Stimulated activated CD4-positive, alpha-beta T cell treated with anti-CD3 and anti-CD28 coated beads, Interleukin-1b, Interleukin-23, amount 100 ng/mL, for 4 hours (primary cell): ENCODE measurements at regions not wholly inside any gene's neighbourhood (a gene's known extent, or its start where the extent isn't known, plus 50 kb on each side); places are given as distances from the start of the nearest gene placed in this dataset.

Experiments
- DNase-seq, 2 donors: peaks; one replicate each; pipeline ENCODE4 v3.0.0-alpha.2; 2020; ENCODE audit warnings: low read depth in 2 of 2

GRCh38 chr21:35344582-35344981 is 295.5 kb upstream of the RUNX1 start:
- no peak for DNase-seq

- DNase-seq = no peak
Observed at GRCh38 chr21:35343046-35343819, 294.1 kb upstream of the RUNX1 start.

- no peak for DNase-seq
Observed at GRCh38 chr21:35342440-35342839, 293.3 kb upstream of the RUNX1 start.

GRCh38 chr21:35340273-35340672 is 291.2 kb upstream of the RUNX1 start:
- DNase-seq = no peak

- no peak for DNase-seq
Observed at GRCh38 chr21:35338881-35339632, 290.0 kb upstream of the RUNX1 start.

GRCh38 chr21:35338281-35338680 is 289.2 kb upstream of the RUNX1 start:
- DNase-seq = no peak

GRCh38 chr21:35337573-35337972 is 288.5 kb upstream of the RUNX1 start:
- DNase-seq = no peak

- DNase-seq = no peak
Observed at GRCh38 chr21:35336534-35336933, 287.4 kb upstream of the RUNX1 start.

- no peak for DNase-seq
Observed at GRCh38 chr21:35335951-35336446, 286.9 kb upstream of the RUNX1 start.

GRCh38 chr21:35333831-35334618 is 284.9 kb upstream of the RUNX1 start:
- DNase-seq = no peak

- DNase-seq = no peak
Observed at GRCh38 chr21:35332841-35333426, 283.8 kb upstream of the RUNX1 start.

GRCh38 chr21:35329940-35330660 is 281.0 kb upstream of the RUNX1 start:
- DNase-seq = no peak

- DNase-seq = no peak
Observed at GRCh38 chr21:35328856-35329455, 279.9 kb upstream of the RUNX1 start.

GRCh38 chr21:35326677-35327076 is 277.6 kb upstream of the RUNX1 start:
- no peak for DNase-seq

- DNase-seq = no peak
Observed at GRCh38 chr21:35325953-35326352, 276.9 kb upstream of the RUNX1 start.

- DNase-seq = no peak
Observed at GRCh38 chr21:35324372-35325220, 275.5 kb upstream of the RUNX1 start.

- no peak for DNase-seq
Observed at GRCh38 chr21:35323947-35324346, 274.8 kb upstream of the RUNX1 start.

GRCh38 chr21:35321322-35322200 is 272.5 kb upstream of the RUNX1 start:
- DNase-seq = no peak
